HUES64 (cell line): ENCODE measurements at regions not wholly inside any gene's neighbourhood (a gene's known extent, or its start where the extent isn't known, plus 50 kb on each side); places are given as distances from the start of the nearest gene placed in this dataset.

Source experiments
- H3K27ac ChIP-seq: 2 replicates; pipeline ENCODE4 v1.7.0; 2013; ENCODE audit warnings: low read depth, low read length, inconsistent platforms
- H3K27me3 ChIP-seq: 2 replicates; pipeline ENCODE4 v1.6.1; 2013; ENCODE audit warnings: mild to moderate bottlenecking, low read length; ENCODE audit not compliant: insufficient read depth
- H3K36me3 ChIP-seq: 2 replicates; pipeline ENCODE4 v1.6.1; 2013; ENCODE audit warnings: mild to moderate bottlenecking, low read length; ENCODE audit not compliant: insufficient read depth
- H3K4me1 ChIP-seq: 2 replicates; pipeline ENCODE4 v1.6.1; 2013; ENCODE audit warnings: mild to moderate bottlenecking, low read length, moderate library complexity; ENCODE audit not compliant: insufficient read depth
- H3K4me3 ChIP-seq: 2 replicates; pipeline ENCODE4 v1.5.1; 2013; ENCODE audit warnings: mild to moderate bottlenecking, low read length, moderate library complexity
- H3K9ac ChIP-seq: 2 replicates; pipeline ENCODE4 v1.6.1; 2013; ENCODE audit warnings: mild to moderate bottlenecking, low read depth, low read length
- H3K9me3 ChIP-seq: 2 replicates; pipeline ENCODE4 v1.6.1; 2013; ENCODE audit warnings: low read depth, low read length; ENCODE audit not compliant: insufficient read depth
- WGBS: fragments of 150-250, 120-280 bp; methylation state at CpG from one replicate; pipeline ENCODE4 v1.1.7; 2013; ENCODE audit warnings: missing lambda C conversion rate; 5-methylcytosine and 5-hydroxymethylcytosine counted together

GRCh38 chr21:18191139-18191538 lies 53.5 kb upstream of the CHODL start:
- Histone ChIP-seq H3K27me3 (no peaks in the 10 kb centered on the region), H3K27ac (no peak overlapping the region), H3K4me3 (no peak overlapping the region), H3K9me3 (no peaks in the 10 kb centered on the region), H3K9ac (no peak overlapping the region), H3K4me1 (no peaks in the 10 kb centered on the region), H3K36me3 (no peaks in the 10 kb centered on the region)

GRCh38 chr21:18178509-18178908 lies 66.1 kb upstream of the CHODL start:
- Histone ChIP-seq H3K4me1 (no peaks in the 10 kb centered on the region), H3K9ac (no peak overlapping the region), H3K27me3 (no peaks in the 10 kb centered on the region), H3K27ac (no peak overlapping the region), H3K9me3 (no peaks in the 10 kb centered on the region), H3K4me3 (no peak overlapping the region), H3K36me3 (no peaks in the 10 kb centered on the region)

- H3K27me3 ChIP-seq, result no peaks in the 10 kb centered on the region
- no peak overlapping the region for H3K9ac ChIP-seq
- H3K4me3 ChIP-seq, result no peak overlapping the region
- H3K27ac ChIP-seq, result no peak overlapping the region
- no peaks in the 10 kb centered on the region for H3K9me3 ChIP-seq
- no peaks in the 10 kb centered on the region for H3K4me1 ChIP-seq
- H3K36me3 ChIP-seq, result no peaks in the 10 kb centered on the region
Observed at GRCh38 chr21:18174370-18174769, 70.3 kb upstream of the CHODL start.

GRCh38 chr21:18170829-18171228 lies 73.8 kb upstream of the CHODL start:
- H3K4me1 ChIP-seq, result no peaks in the 10 kb centered on the region
- 100% methylated on average over 1 of the region's 2 CpGs for WGBS
- no peaks in the 10 kb centered on the region for H3K9me3 ChIP-seq
- H3K9ac ChIP-seq, result no peak overlapping the region
- no peaks in the 10 kb centered on the region for H3K36me3 ChIP-seq
- H3K27ac ChIP-seq, result no peak overlapping the region
- no peaks in the 10 kb centered on the region for H3K27me3 ChIP-seq
- H3K4me3 ChIP-seq, result no peak overlapping the region

- Histone ChIP-seq H3K27ac (no peak overlapping the region), H3K9me3 (no peaks in the 10 kb centered on the region), H3K4me3 (no peak overlapping the region), H3K9ac (no peak overlapping the region), H3K36me3 (no peaks in the 10 kb centered on the region), H3K27me3 (no peaks in the 10 kb centered on the region), H3K4me1 (no peaks in the 10 kb centered on the region)
- 100% methylated on average over 1 of the region's 2 CpGs for WGBS
Observed at GRCh38 chr21:18170221-18170620, 74.4 kb upstream of the CHODL start.

- no peak overlapping the region for H3K27ac ChIP-seq
- no peak overlapping the region for H3K9ac ChIP-seq
- H3K4me1 ChIP-seq, result no peaks in the 10 kb centered on the region
- H3K27me3 ChIP-seq, result no peaks in the 10 kb centered on the region
- H3K36me3 ChIP-seq, result no peaks in the 10 kb centered on the region
- H3K4me3 ChIP-seq, result no peak overlapping the region
- no peaks in the 10 kb centered on the region for H3K9me3 ChIP-seq
- 84% methylated on average over 3 of the region's 3 CpGs for WGBS
Observed at GRCh38 chr21:18168108-18168507, 76.5 kb upstream of the CHODL start.

- 84% methylated on average over 4 of the region's 6 CpGs for WGBS
- H3K9ac ChIP-seq, result no peak overlapping the region
- H3K4me3 ChIP-seq, result no peak overlapping the region
- H3K4me1 ChIP-seq, result no peaks in the 10 kb centered on the region
- no peaks in the 10 kb centered on the region for H3K27me3 ChIP-seq
- no peaks in the 10 kb centered on the region for H3K9me3 ChIP-seq
- no peaks in the 10 kb centered on the region for H3K36me3 ChIP-seq
- no peak overlapping the region for H3K27ac ChIP-seq
Observed at GRCh38 chr21:18164933-18165332, 79.7 kb upstream of the CHODL start.

GRCh38 chr21:18164483-18164882 lies 80.2 kb upstream of the CHODL start:
- 94% methylated on average over 3 of the region's 3 CpGs for WGBS
- H3K9ac ChIP-seq, result no peak overlapping the region
- no peak overlapping the region for H3K4me3 ChIP-seq
- no peaks in the 10 kb centered on the region for H3K27me3 ChIP-seq
- no peaks in the 10 kb centered on the region for H3K36me3 ChIP-seq
- no peak overlapping the region for H3K27ac ChIP-seq
- no peaks in the 10 kb centered on the region for H3K4me1 ChIP-seq
- no peaks in the 10 kb centered on the region for H3K9me3 ChIP-seq

- Histone ChIP-seq H3K27ac (no peak overlapping the region), H3K9me3 (no peaks in the 10 kb centered on the region), H3K9ac (no peak overlapping the region), H3K4me3 (no peak overlapping the region), H3K4me1 (no peaks in the 10 kb centered on the region), H3K27me3 (no peaks in the 10 kb centered on the region), H3K36me3 (no peaks in the 10 kb centered on the region)
Observed at GRCh38 chr21:18163956-18164355, 80.7 kb upstream of the CHODL start.

- H3K9me3 ChIP-seq, result no peaks in the 10 kb centered on the region
- H3K9ac ChIP-seq, result no peak overlapping the region
- no peak overlapping the region for H3K27ac ChIP-seq
- H3K4me1 ChIP-seq, result no peaks in the 10 kb centered on the region
- H3K36me3 ChIP-seq, result no peaks in the 10 kb centered on the region
- WGBS, result 95% methylated on average over 2 of the region's 3 CpGs
- no peaks in the 10 kb centered on the region for H3K27me3 ChIP-seq
- no peak overlapping the region for H3K4me3 ChIP-seq
Observed at GRCh38 chr21:18161841-18162240, 82.8 kb upstream of the CHODL start.

- Histone ChIP-seq H3K9me3 (0 out of 2 replicates have a peak, but pooled peaks cover 3% of the 10 kb centered on the region), H3K4me1 (peaks cover 18% of the 10 kb centered on the region), H3K4me3 (no peak overlapping the region), H3K9ac (no peak overlapping the region), H3K27ac (no peak overlapping the region), H3K36me3 (no peaks in the 10 kb centered on the region), H3K27me3 (no peaks in the 10 kb centered on the region)
- WGBS, result 100% methylated on average over 1 of the region's 1 CpG
Observed at GRCh38 chr21:18157406-18157805, 87.2 kb upstream of the CHODL start.

GRCh38 chr21:18155508-18156193 lies 89.0 kb upstream of the CHODL start:
- Histone ChIP-seq H3K36me3 (no peaks in the 10 kb centered on the region), H3K27me3 (no peaks in the 10 kb centered on the region), H3K9ac (no peak overlapping the region), H3K4me3 (no peak overlapping the region), H3K4me1 (peaks cover 18% of the 10 kb centered on the region), H3K27ac (peak overlapping the region; percentile 89), H3K9me3 (0 out of 2 replicates have a peak, but pooled peaks cover 3% of the 10 kb centered on the region)
- WGBS, result 62% methylated on average over 4 of the region's 5 CpGs
